Suprapubic skin (tissue), 4 donors: ENCODE measurements at regions not wholly inside any gene's neighbourhood (a gene's known extent, or its start where the extent isn't known, plus 50 kb on each side); places are given as distances from the start of the nearest gene placed in this dataset.

ENCODE experiments used
- DNase-seq, 2 donors: peaks; one replicate each; pipeline ENCODE4 v3.0.0-alpha.2; 2019; ENCODE audit warnings: low spot score in 2 of 2
- H3K27ac ChIP-seq: fragments of 200-600 bp; sonication (generic); one replicate; pipeline ENCODE4 v1.5.1; 2019
- H3K27me3 ChIP-seq: fragments of 200-600 bp; sonication (generic); one replicate; pipeline ENCODE4 v1.5.1; 2019
- H3K36me3 ChIP-seq: fragments of 200-600 bp; sonication (generic); one replicate; pipeline ENCODE4 v1.5.1; 2019
- H3K4me1 ChIP-seq: fragments of 200-600 bp; sonication (generic); one replicate; pipeline ENCODE4 v1.5.1; 2019
- H3K4me3 ChIP-seq: fragments of 200-600 bp; sonication (generic); one replicate; pipeline ENCODE4 v1.5.1; 2019; ENCODE audit warnings: mild to moderate bottlenecking
- H3K9me3 ChIP-seq: fragments of 200-600 bp; sonication (generic); one replicate; pipeline ENCODE4 v1.5.1; 2019
- EP300 ChIP-seq: sonication (generic); formaldehyde crosslinking; IDR thresholded peaks from one replicate; pipeline ENCODE4 v1.6.1; 2017; ENCODE audit warnings: antibody characterized with exemption
- POLR2A ChIP-seq, 2 donors: fragments of 450-650 bp; IDR thresholded peaks; one replicate each; pipeline ENCODE4 v1.6.1; 2017; ENCODE audit warnings: antibody characterized with exemption in 2 of 2, mild to moderate bottlenecking in 2 of 2, moderate library complexity in 2 of 2
- POLR2AphosphoS5 ChIP-seq, 3 donors: sonication (generic); formaldehyde crosslinking; IDR thresholded peaks; one replicate each; pipeline ENCODE4 v1.6.1; 2017; ENCODE audit warnings: antibody characterized with exemption in 3 of 3
- WGBS: methylation state at CpG from one replicate; pipeline ENCODE4 v1.1.5; 2018; 5-methylcytosine and 5-hydroxymethylcytosine counted together
- TF ChIP-seq, protein P1 (sequence below), 2 donors: fragments of 200-600 bp in 1 of 2; fragments of 450-650 bp in 1 of 2; sonication (generic) in 1 of 2; IDR thresholded peaks; one replicate each; pipeline ENCODE4 v1.5.1; 2016 to 2019; ENCODE audit warnings: antibody characterized with exemption in 2 of 2, mild to moderate bottlenecking in 1 of 2, moderate library complexity in 1 of 2

DNA sequence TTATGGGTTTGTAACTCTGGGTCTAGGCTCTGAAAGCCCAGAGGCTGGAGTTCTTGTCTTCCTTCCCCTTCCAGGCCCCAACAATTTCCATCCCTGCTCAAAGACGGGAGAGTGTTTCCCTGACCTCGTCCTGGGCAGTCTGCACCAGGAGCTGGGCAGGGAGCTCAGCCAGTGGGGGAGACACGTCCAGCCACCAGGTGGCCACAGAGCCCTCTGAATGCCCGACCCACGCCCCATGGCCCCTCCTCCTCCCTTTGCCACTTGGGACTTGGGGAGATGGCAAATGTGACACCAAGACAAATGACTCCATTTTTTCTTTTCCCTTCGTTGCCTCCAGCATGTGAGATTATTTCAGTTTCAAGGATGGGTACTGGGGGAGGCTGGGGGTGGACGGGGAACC, 159.9 kb upstream of the AJAP1 start:
- no peak overlapping the region for H3K27ac ChIP-seq
- TF ChIP-seq POLR2AphosphoS5 (IDR thresholded peaks at IDR 0.05) (no peak), EP300 (no peak), POLR2A (IDR thresholded peaks at IDR 0.05) (no peak)
- TF ChIP-seq, protein P1, sequence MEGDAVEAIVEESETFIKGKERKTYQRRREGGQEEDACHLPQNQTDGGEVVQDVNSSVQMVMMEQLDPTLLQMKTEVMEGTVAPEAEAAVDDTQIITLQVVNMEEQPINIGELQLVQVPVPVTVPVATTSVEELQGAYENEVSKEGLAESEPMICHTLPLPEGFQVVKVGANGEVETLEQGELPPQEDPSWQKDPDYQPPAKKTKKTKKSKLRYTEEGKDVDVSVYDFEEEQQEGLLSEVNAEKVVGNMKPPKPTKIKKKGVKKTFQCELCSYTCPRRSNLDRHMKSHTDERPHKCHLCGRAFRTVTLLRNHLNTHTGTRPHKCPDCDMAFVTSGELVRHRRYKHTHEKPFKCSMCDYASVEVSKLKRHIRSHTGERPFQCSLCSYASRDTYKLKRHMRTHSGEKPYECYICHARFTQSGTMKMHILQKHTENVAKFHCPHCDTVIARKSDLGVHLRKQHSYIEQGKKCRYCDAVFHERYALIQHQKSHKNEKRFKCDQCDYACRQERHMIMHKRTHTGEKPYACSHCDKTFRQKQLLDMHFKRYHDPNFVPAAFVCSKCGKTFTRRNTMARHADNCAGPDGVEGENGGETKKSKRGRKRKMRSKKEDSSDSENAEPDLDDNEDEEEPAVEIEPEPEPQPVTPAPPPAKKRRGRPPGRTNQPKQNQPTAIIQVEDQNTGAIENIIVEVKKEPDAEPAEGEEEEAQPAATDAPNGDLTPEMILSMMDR (IDR thresholded peaks at IDR 0.05) = no peak
- no peak overlapping the region for H3K4me3 ChIP-seq
- WGBS = 22% methylated on average over 7 of the region's 7 CpGs
- peaks cover 15% of the 10 kb centered on the region for H3K27me3 ChIP-seq
- H3K36me3 ChIP-seq = no peaks in the 10 kb centered on the region
- DNase-seq = no peak
- H3K4me1 ChIP-seq = no peaks in the 10 kb centered on the region
- H3K9me3 ChIP-seq = no peaks in the 10 kb centered on the region

DNA sequence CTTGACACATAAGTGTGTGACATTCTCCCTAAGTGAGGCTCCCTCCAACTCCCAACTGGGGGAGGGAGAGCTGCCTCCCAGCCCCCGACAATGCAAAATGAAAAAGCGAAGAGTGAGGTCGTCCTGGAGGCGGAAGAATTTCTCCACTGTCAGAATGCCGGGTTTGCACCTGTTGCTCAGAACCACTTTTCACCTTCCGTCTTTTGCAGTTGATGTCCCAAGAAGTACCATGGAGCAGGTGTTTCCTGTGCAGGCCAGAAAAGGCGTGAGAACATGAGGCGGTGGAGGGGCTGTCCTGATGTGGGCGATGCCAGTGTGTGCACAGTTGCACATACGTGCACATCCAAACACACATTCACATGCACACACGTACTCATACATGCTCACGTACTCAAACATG, 158.6 kb upstream of the AJAP1 start:
- 76% methylated on average over 11 of the region's 12 CpGs for WGBS

DNA sequence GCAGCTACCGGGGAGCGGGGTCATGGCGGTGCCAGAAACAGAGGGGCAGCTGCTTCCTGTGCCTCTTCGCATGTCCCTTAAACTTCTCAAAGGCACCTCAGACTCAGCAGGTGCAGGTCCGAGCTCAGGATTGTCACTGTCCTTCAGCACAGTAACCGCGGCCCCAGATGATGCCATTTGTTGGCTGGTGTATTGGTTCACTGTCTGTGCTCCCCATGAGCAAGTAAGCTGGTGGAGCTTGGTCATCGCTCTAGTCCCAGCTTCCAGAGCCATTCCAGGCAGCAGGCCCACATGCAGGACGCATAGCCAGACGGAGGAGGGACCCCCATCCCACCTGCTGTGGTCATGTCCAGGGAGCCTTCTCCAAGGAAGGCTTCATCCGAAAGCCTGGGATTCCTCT, 154.0 kb upstream of the AJAP1 start:
- H3K4me1 ChIP-seq = no peaks in the 10 kb centered on the region
- H3K27ac ChIP-seq = no peak overlapping the region
- no peaks in the 10 kb centered on the region for H3K36me3 ChIP-seq
- DNase-seq = no peak
- TF ChIP-seq POLR2AphosphoS5 (IDR thresholded peaks at IDR 0.05) (no peak), POLR2A (IDR thresholded peaks at IDR 0.05) (no peak)
- TF ChIP-seq, protein P1 (IDR thresholded peaks at IDR 0.05) = no peak
- H3K4me3 ChIP-seq = no peak overlapping the region
- H3K9me3 ChIP-seq = no peaks in the 10 kb centered on the region
- peaks cover 12% of the 10 kb centered on the region for H3K27me3 ChIP-seq
- WGBS = 96% methylated on average over 9 of the region's 11 CpGs

More for the DNA sequence above, 158.6 kb upstream of the AJAP1 start:
- Histone ChIP-seq H3K4me3 (no peak overlapping the region), H3K4me1 (no peaks in the 10 kb centered on the region), H3K27ac (no peak overlapping the region), H3K9me3 (no peaks in the 10 kb centered on the region), H3K27me3 (peaks cover 15% of the 10 kb centered on the region), H3K36me3 (no peaks in the 10 kb centered on the region)
- TF ChIP-seq, protein P1 (IDR thresholded peaks at IDR 0.05) = no peak
- TF ChIP-seq POLR2AphosphoS5 (IDR thresholded peaks at IDR 0.05) (no peak), EP300 (no peak), POLR2A (IDR thresholded peaks at IDR 0.05) (no peak)
- no peak for DNase-seq

DNA sequence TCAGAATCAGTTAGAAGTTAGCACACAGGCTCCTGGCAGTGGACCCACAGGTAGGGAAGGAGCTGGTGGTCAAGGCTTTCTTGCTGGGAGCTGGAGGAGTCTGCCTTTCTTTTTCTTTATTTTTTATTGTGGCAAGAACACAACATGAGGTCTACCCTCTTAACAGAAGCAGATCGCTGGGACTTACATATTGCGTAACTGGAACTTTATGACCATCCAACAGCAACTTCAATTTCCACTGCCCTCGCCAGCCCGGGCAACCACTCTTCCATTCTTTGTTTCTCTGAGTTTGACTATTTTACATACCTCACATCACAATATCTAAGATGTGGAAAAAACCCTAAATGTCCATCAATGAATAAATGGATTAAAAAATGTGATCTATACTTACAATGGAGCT, 147.8 kb upstream of the AJAP1 start:
- Histone ChIP-seq H3K27ac (no peak overlapping the region), H3K4me3 (no peak overlapping the region), H3K4me1 (no peaks in the 10 kb centered on the region), H3K27me3 (peaks cover 20% of the 10 kb centered on the region), H3K9me3 (no peaks in the 10 kb centered on the region), H3K36me3 (no peaks in the 10 kb centered on the region)
- TF ChIP-seq EP300 (no peak), POLR2AphosphoS5 (IDR thresholded peaks at IDR 0.05) (no peak), POLR2A (IDR thresholded peaks at IDR 0.05) (no peak)
- TF ChIP-seq, protein P1 (IDR thresholded peaks at IDR 0.05) = no peak
- 75% methylated on average over 4 of the region's 4 CpGs for WGBS
- DNase-seq = no peak

DNA sequence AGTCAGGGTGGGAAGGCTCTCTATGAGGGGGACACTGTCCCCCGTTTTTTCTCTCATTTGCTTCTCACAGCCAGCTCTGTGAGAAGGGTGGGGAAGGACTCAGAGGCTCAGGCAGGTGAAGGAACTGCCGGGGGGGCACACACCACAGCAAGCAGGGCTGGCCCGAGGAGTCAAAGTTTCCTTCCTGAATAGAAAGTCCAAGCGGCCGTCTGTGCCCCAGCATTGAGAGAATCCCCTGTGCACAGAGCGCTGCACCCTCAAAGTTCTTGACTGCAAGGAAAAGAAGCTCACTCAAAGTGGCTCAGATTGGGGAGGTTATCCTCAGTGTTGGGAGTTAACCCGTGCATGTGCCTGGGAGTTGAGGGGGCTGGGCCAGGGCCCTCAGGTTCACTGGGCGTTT, 145.2 kb upstream of the AJAP1 start:
- WGBS = 63% methylated on average over 8 of the region's 8 CpGs
- H3K27me3 ChIP-seq = peaks cover 11% of the 10 kb centered on the region
- no peak overlapping the region for H3K27ac ChIP-seq
- no peak overlapping the region for H3K4me3 ChIP-seq
- H3K36me3 ChIP-seq = no peaks in the 10 kb centered on the region
- H3K4me1 ChIP-seq = no peaks in the 10 kb centered on the region
- no peaks in the 10 kb centered on the region for H3K9me3 ChIP-seq
- TF ChIP-seq, protein P1 (IDR thresholded peaks at IDR 0.05) = no peak
- TF ChIP-seq EP300 = no peak
- TF ChIP-seq POLR2AphosphoS5 (IDR thresholded peaks at IDR 0.05) = no peak
- no peak for TF ChIP-seq POLR2A (IDR thresholded peaks at IDR 0.05)
- no peak for DNase-seq
